HEK293T (cell line): ENCODE measurements at regions not wholly inside any gene's neighbourhood (a gene's known extent, or its start where the extent isn't known, plus 50 kb on each side); places are given as distances from the start of the nearest gene placed in this dataset.

ENCODE experiments used
- BHLHE40 ChIP-seq: fragments of 450-650 bp; IDR thresholded peaks from 2 replicates; pipeline ENCODE4 v1.6.1; 2016; ENCODE audit warnings: mild to moderate bottlenecking, moderate library complexity, borderline replicate concordance
- CTBP1 ChIP-seq: fragments of 450-650 bp; IDR thresholded peaks from 2 replicates; pipeline ENCODE4 v1.6.1; 2016; ENCODE audit warnings: borderline replicate concordance
- FOXA1 ChIP-seq: fragments of 450-650 bp; IDR thresholded peaks from 2 replicates; pipeline ENCODE4 v1.6.1; 2016; ENCODE audit warnings: mild to moderate bottlenecking
- FOXK2 ChIP-seq: fragments of 450-650 bp; IDR thresholded peaks from 2 replicates; pipeline ENCODE4 v1.6.1; 2016; ENCODE audit warnings: mild to moderate bottlenecking
- FOXM1 ChIP-seq: fragments of 450-650 bp; IDR thresholded peaks from 2 replicates; pipeline ENCODE4 v1.6.1; 2017; ENCODE audit warnings: mild to moderate bottlenecking, borderline replicate concordance
- HDGF ChIP-seq: fragments of 450-650 bp; IDR thresholded peaks from 2 replicates; pipeline ENCODE4 v1.6.1; 2017; ENCODE audit warnings: antibody characterized with exemption, borderline replicate concordance
- LEF1 ChIP-seq: fragments of 450-650 bp; IDR thresholded peaks from 2 replicates; pipeline ENCODE4 v1.6.1; 2017; ENCODE audit warnings: mild to moderate bottlenecking, borderline replicate concordance
- NFRKB ChIP-seq: fragments of 450-650 bp; IDR thresholded peaks from 2 replicates; pipeline ENCODE4 v1.6.1; 2016; ENCODE audit warnings: mild to moderate bottlenecking, moderate library complexity
- PKNOX1 ChIP-seq: fragments of 450-650 bp; IDR thresholded peaks from 2 replicates; pipeline ENCODE4 v1.6.1; 2016
- SP1 ChIP-seq: fragments of 450-650 bp; IDR thresholded peaks from 2 replicates; pipeline ENCODE4 v1.6.1; 2017
- SUZ12 ChIP-seq: fragments of 450-650 bp; IDR thresholded peaks from 2 replicates; pipeline ENCODE4 v1.6.1; 2016; ENCODE audit warnings: mild to moderate bottlenecking
- ZNF384 ChIP-seq: fragments of 450-650 bp; IDR thresholded peaks from 2 replicates; pipeline ENCODE4 v1.6.1; 2016

- no peak for TF ChIP-seq SUZ12
- no peak for TF ChIP-seq BHLHE40
- TF ChIP-seq PKNOX1, result no peak
- TF ChIP-seq FOXK2, result no peak
- TF ChIP-seq SP1, result no peak
- TF ChIP-seq FOXM1, result no peak
- TF ChIP-seq CTBP1, result no peak
- no peak for TF ChIP-seq LEF1
- no peak for TF ChIP-seq FOXA1
- no peak for TF ChIP-seq NFRKB
- TF ChIP-seq ZNF384, result no peak
- TF ChIP-seq HDGF, result no peak
Measured at GRCh38 chr1:165965857-165966256, 138.4 kb downstream of the UCK2 start.
